H9 (cell line): ENCODE measurements at regions not wholly inside any gene's neighbourhood (a gene's known extent, or its start where the extent isn't known, plus 50 kb on each side); places are given as distances from the start of the nearest gene placed in this dataset.

Source experiments
- DNase-seq: peaks from one replicate; pipeline ENCODE4 v3.0.0-alpha.2; 2017
- H2AFZ ChIP-seq: one replicate; pipeline ENCODE4 v1.6.1; 2013; ENCODE audit warnings: mild to moderate bottlenecking, low read length, control low read depth, moderate library complexity
- H2AK5ac ChIP-seq: 2 replicates; pipeline ENCODE4 v1.6.1; 2013; ENCODE audit warnings: low read length, control low read depth, mixed read lengths; ENCODE audit not compliant: insufficient read length
- H2BK120ac ChIP-seq: one replicate; pipeline ENCODE4 v1.6.1; 2013; ENCODE audit warnings: low read depth, mild to moderate bottlenecking, low read length, control low read depth, inconsistent platforms; ENCODE audit not compliant: poor library complexity, severe bottlenecking
- H2BK12ac ChIP-seq: 2 replicates; pipeline ENCODE4 v1.6.1; 2013; ENCODE audit warnings: low read length, control low read depth, mixed read lengths, low read depth; ENCODE audit not compliant: insufficient read length
- H2BK15ac ChIP-seq: 2 replicates; pipeline ENCODE4 v1.6.1; 2013; ENCODE audit warnings: low read depth, low read length, control low read depth
- H2BK20ac ChIP-seq: one replicate; pipeline ENCODE4 v1.6.1; 2013; ENCODE audit warnings: low read depth, mild to moderate bottlenecking, low read length, control low read depth, inconsistent platforms; ENCODE audit not compliant: poor library complexity, severe bottlenecking
- H2BK5ac ChIP-seq: 2 replicates; pipeline ENCODE4 v1.6.1; 2013; ENCODE audit warnings: low read length, control low read depth, mixed read lengths; ENCODE audit not compliant: insufficient read length
- H3K14ac ChIP-seq: 2 replicates; pipeline ENCODE4 v1.6.1; 2013; ENCODE audit warnings: low read length, control low read depth; ENCODE audit not compliant: insufficient read depth
- H3K18ac ChIP-seq: 2 replicates; pipeline ENCODE4 v1.6.1; 2013; ENCODE audit warnings: low read depth, mild to moderate bottlenecking, mixed read lengths, low read length, control low read depth; ENCODE audit not compliant: insufficient read length
- H3K23ac ChIP-seq: 2 replicates; pipeline ENCODE4 v1.6.1; 2013; ENCODE audit warnings: low read length, control low read depth, mixed read lengths, low read depth; ENCODE audit not compliant: insufficient read length
- H3K23me2 ChIP-seq: 2 replicates; pipeline ENCODE4 v1.6.1; 2013; ENCODE audit warnings: low read depth, mild to moderate bottlenecking, mixed read lengths, low read length, control low read depth; ENCODE audit not compliant: insufficient read length, poor library complexity, severe bottlenecking
- H3K27ac ChIP-seq: 2 replicates; pipeline ENCODE4 v1.5.1; 2013; ENCODE audit warnings: low read length, control low read depth, mixed read lengths, low read depth; ENCODE audit not compliant: insufficient read length
- H3K27me3 ChIP-seq: 2 replicates; pipeline ENCODE4 v1.6.1; 2013; ENCODE audit warnings: low read length, control low read depth, inconsistent platforms; ENCODE audit not compliant: insufficient read depth
- H3K4ac ChIP-seq: 2 replicates; pipeline ENCODE4 v1.6.1; 2013; ENCODE audit warnings: low read depth, mild to moderate bottlenecking, control low read depth, inconsistent platforms, low read length, moderate library complexity
- H3K4me1 ChIP-seq: 2 replicates; pipeline ENCODE4 v1.6.1; 2013; ENCODE audit warnings: low read length, control low read depth, inconsistent platforms; ENCODE audit not compliant: insufficient read depth
- H3K4me2 ChIP-seq: 2 replicates; pipeline ENCODE4 v1.6.1; 2013; ENCODE audit warnings: low read length, control low read depth, mixed read lengths; ENCODE audit not compliant: insufficient read length, insufficient read depth
- H3K56ac ChIP-seq: 2 replicates; pipeline ENCODE4 v1.6.1; 2013; ENCODE audit warnings: low read depth, mild to moderate bottlenecking, mixed read lengths, low read length, control low read depth; ENCODE audit not compliant: insufficient read length
- H3K79me1 ChIP-seq: 2 replicates; pipeline ENCODE4 v1.6.1; 2013; ENCODE audit warnings: low read depth, mild to moderate bottlenecking, moderate library complexity, low read length, control low read depth, inconsistent platforms; ENCODE audit not compliant: insufficient read depth, poor library complexity, severe bottlenecking
- H3K79me2 ChIP-seq: 2 replicates; pipeline ENCODE4 v1.6.1; 2013; ENCODE audit warnings: low read length, control low read depth, inconsistent platforms; ENCODE audit not compliant: insufficient read depth
- H3K9ac ChIP-seq: 2 replicates; pipeline ENCODE4 v1.6.1; 2013; ENCODE audit warnings: low read length, control low read depth, mixed read lengths; ENCODE audit not compliant: insufficient read length; ENCODE audit errors: extremely low read depth
- H3K9me3 ChIP-seq: one replicate; pipeline ENCODE4 v1.6.1; 2013; ENCODE audit warnings: low read depth, low read length, inconsistent platforms; ENCODE audit not compliant: control insufficient read depth
- H3T11ph ChIP-seq: one replicate; pipeline ENCODE4 v1.6.1; 2013; ENCODE audit warnings: mild to moderate bottlenecking, low read length, control low read depth, inconsistent platforms
- H4K20me1 ChIP-seq: one replicate; pipeline ENCODE4 v1.6.1; 2013; ENCODE audit not compliant: control insufficient read depth, insufficient read length, insufficient read depth
- H4K5ac ChIP-seq: 2 replicates; pipeline ENCODE4 v1.6.1; 2013; ENCODE audit warnings: low read depth, mild to moderate bottlenecking, mixed read lengths, low read length, control low read depth; ENCODE audit not compliant: insufficient read length
- H4K8ac ChIP-seq: replicated peaks from 2 replicates; pipeline ENCODE4 v1.6.1; 2013; ENCODE audit warnings: low read length, control low read depth, mixed read lengths, low read depth; ENCODE audit not compliant: insufficient read length
- H4K91ac ChIP-seq: 2 replicates; pipeline ENCODE4 v1.6.1; 2013; ENCODE audit warnings: low read depth, mild to moderate bottlenecking, moderate library complexity, mixed read lengths, low read length, control low read depth; ENCODE audit not compliant: insufficient read length
- H3K27ac Mint-ChIP-seq, 3 experiments: 2 replicates in 2 of 3; 3 replicates in 1 of 3; pipeline ENCODE4 v1.8.0; 2020 to 2021; ENCODE audit warnings: mixed read lengths in 3 of 3, mild to moderate bottlenecking in 1 of 3, moderate library complexity in 1 of 3
- H3K27me3 Mint-ChIP-seq: 2 replicates; pipeline ENCODE4 v1.8.0; 2021; ENCODE audit warnings: low read depth, mild to moderate bottlenecking, moderate library complexity, mixed read lengths
- H3K36me3 Mint-ChIP-seq, 3 experiments: 2 replicates in 2 of 3; 3 replicates in 1 of 3; pipeline ENCODE4 v1.8.0; 2020 to 2021; ENCODE audit warnings: low read depth in 3 of 3, mixed read lengths in 3 of 3; ENCODE audit not compliant: insufficient read depth in 1 of 3
- H3K4me1 Mint-ChIP-seq, 2 experiments: 2 replicates each; pipeline ENCODE4 v1.8.0; 2020; ENCODE audit warnings: mixed read lengths in 2 of 2
- H3K4me3 Mint-ChIP-seq, 2 experiments: 2 replicates in 1 of 2; 3 replicates in 1 of 2; pipeline ENCODE4 v1.8.0; 2020 to 2021; ENCODE audit warnings: mild to moderate bottlenecking in 2 of 2, mixed read lengths in 2 of 2, moderate library complexity in 1 of 2
- H3K9me3 Mint-ChIP-seq, 2 experiments: 2 replicates in 1 of 2; 3 replicates in 1 of 2; pipeline ENCODE4 v1.8.0; 2020; ENCODE audit warnings: mild to moderate bottlenecking in 2 of 2, mixed read lengths in 2 of 2, moderate library complexity in 1 of 2
- CTCF ChIP-seq: fragments of 200-600 bp; sonication (generic); conservative IDR thresholded peaks from 3 replicates; pipeline ENCODE4 v1.8.0; 2021; ENCODE audit warnings: antibody characterized with exemption, mild to moderate bottlenecking
- WGBS: extraction: QIAGEN DNeasy Blood & Tissue Kit; methylation state at CpG from one replicate; pipeline ENCODE4 v1.1.7; 2013; ENCODE audit warnings: missing lambda C conversion rate, low lambda C conversion rate, mixed read lengths; ENCODE audit not compliant: insufficient read length; ENCODE audit errors: extremely low coverage; 5-methylcytosine and 5-hydroxymethylcytosine counted together

GRCh38 chr13:55761986-55762385, 1378.7 kb upstream of the PRR20A start:
- no peak overlapping the region for H3K18ac ChIP-seq
- no peak overlapping the region for H4K5ac ChIP-seq
- H2BK12ac ChIP-seq, result no peak overlapping the region
- no peaks in the 10 kb centered on the region for H3K79me2 ChIP-seq
- no peak overlapping the region for H2AK5ac ChIP-seq
- Mint-ChIP-seq H3K27ac (no peak overlapping the region; a peak in 1 of 7 replicates), H3K36me3 (no peaks in the 10 kb centered on the region), H3K4me1 (no peaks in the 10 kb centered on the region), H3K27me3 (no peaks in the 10 kb centered on the region), H3K4me3 (no peak overlapping the region), H3K9me3 (no peaks in the 10 kb centered on the region)
- no peaks in the 10 kb centered on the region for H3K23me2 ChIP-seq
- TF ChIP-seq CTCF, result no peak
- H2BK5ac ChIP-seq, result no peak overlapping the region
- no peak overlapping the region for H3K23ac ChIP-seq
- H4K8ac ChIP-seq, result no peak overlapping the region
- no peak overlapping the region for H3K4me2 ChIP-seq
- no peaks in the 10 kb centered on the region for H3K79me1 ChIP-seq
- WGBS, result no CpG with 5 or more reads among the region's 3 CpGs
- H2BK120ac ChIP-seq, result no peak overlapping the region
- no peak overlapping the region for H3K4ac ChIP-seq
- no peaks in the 10 kb centered on the region for H3K9me3 ChIP-seq
- no peak overlapping the region for H3K14ac ChIP-seq
- DNase-seq, result no peak
- H2AFZ ChIP-seq, result no peak overlapping the region
- H2BK20ac ChIP-seq, result no peak overlapping the region
- no peak overlapping the region for H3K56ac ChIP-seq
- H3T11ph ChIP-seq, result no peak overlapping the region
- H3K4me1 ChIP-seq, result no peaks in the 10 kb centered on the region
- no peaks in the 10 kb centered on the region for H4K20me1 ChIP-seq
- H3K27me3 ChIP-seq, result no peaks in the 10 kb centered on the region
- no peak overlapping the region for H3K9ac ChIP-seq
- H3K27ac ChIP-seq, result no peak overlapping the region
- H4K91ac ChIP-seq, result no peak overlapping the region
- no peak overlapping the region for H2BK15ac ChIP-seq
